Mesodermal cell (in vitro differentiated cells): ENCODE measurements at regions not wholly inside any gene's neighbourhood (a gene's known extent, or its start where the extent isn't known, plus 50 kb on each side); places are given as distances from the start of the nearest gene placed in this dataset.

Experiments
- H3K27ac ChIP-seq: 2 replicates; pipeline ENCODE4 v1.7.0; 2013; ENCODE audit warnings: mild to moderate bottlenecking, low read depth, low read length, moderate library complexity; ENCODE audit not compliant: severe bottlenecking
- H3K36me3 ChIP-seq: 2 replicates; pipeline ENCODE4 v1.7.1; 2013; ENCODE audit warnings: mild to moderate bottlenecking, low read length, moderate library complexity; ENCODE audit not compliant: control insufficient read depth, insufficient read depth
- H3K4me1 ChIP-seq: one replicate; pipeline ENCODE4 v1.7.1; 2013; ENCODE audit warnings: mild to moderate bottlenecking, low read length; ENCODE audit not compliant: insufficient read depth, control insufficient read depth, poor library complexity, severe bottlenecking
- H3K4me3 ChIP-seq: 2 replicates; pipeline ENCODE4 v1.7.0; 2013; ENCODE audit warnings: low read length, control low read depth, mild to moderate bottlenecking; ENCODE audit not compliant: insufficient read depth, poor library complexity, severe bottlenecking; ENCODE audit errors: extremely low read depth
- H3K9me3 ChIP-seq: 2 replicates; pipeline ENCODE4 v1.7.1; 2013; ENCODE audit warnings: mild to moderate bottlenecking, low read length, moderate library complexity; ENCODE audit not compliant: control insufficient read depth
- WGBS, 2 experiments: methylation state at CpG; one replicate each; pipeline ENCODE4 v1.1.5; 2013; ENCODE audit warnings: missing lambda C conversion rate in 2 of 2; ENCODE audit not compliant: insufficient coverage in 2 of 2; 5-methylcytosine and 5-hydroxymethylcytosine counted together

DNA sequence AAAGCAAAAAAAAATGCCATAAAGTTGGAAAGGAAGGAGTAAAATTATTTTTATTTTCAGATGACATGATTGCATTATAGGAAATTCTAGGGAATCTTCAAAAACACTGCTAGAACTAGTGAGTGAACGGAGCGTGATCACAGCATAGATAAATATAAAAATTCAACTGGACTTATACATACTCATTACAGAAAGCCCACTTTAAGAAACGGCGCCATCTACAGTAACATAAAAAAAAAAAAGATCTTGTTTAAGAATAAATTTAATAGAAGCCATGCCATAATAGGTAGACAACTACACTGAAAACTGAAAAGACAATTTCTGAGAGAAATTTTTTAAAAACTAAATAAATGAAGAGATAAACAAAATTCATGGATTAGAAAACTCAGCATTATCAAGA, 623.1 kb upstream of the MGMT start:
- WGBS, 2 experiments, result no CpG with 5 or more reads among the region's 4 CpGs
- H3K36me3 ChIP-seq, result no peaks in the 10 kb centered on the region

DNA sequence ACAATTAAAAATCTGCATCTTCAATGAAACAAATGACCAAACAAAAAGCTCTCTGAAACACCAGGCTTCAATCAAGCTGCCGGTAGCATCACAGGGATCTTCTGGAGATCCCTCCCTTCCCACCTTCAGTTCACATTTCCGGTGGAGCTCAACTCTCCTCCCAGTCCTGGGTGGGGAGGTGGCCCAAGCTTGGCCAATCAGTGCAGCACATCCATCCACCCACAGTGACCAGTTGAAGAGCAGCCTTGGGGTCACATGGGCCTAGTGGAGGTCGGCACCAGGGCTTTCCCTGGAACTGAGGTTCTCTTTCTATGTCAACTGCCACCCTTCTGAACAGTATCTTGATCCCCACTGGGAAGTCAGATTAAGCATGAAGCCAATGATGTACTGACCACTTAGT, 620.1 kb upstream of the MGMT start:
- Histone ChIP-seq H3K4me1 (no peaks in the 10 kb centered on the region), H3K36me3 (no peaks in the 10 kb centered on the region), H3K9me3 (no peaks in the 10 kb centered on the region), H3K27ac (no peak overlapping the region), H3K4me3 (no peak overlapping the region)
- 90 to 100% methylated on average over 2 of the region's 3 CpGs for WGBS, 2 experiments

More for the DNA sequence above, 623.1 kb upstream of the MGMT start:
- H3K4me1 ChIP-seq, result no peaks in the 10 kb centered on the region
- no peak overlapping the region for H3K27ac ChIP-seq
- H3K4me3 ChIP-seq, result no peak overlapping the region
- H3K9me3 ChIP-seq, result no peaks in the 10 kb centered on the region

DNA sequence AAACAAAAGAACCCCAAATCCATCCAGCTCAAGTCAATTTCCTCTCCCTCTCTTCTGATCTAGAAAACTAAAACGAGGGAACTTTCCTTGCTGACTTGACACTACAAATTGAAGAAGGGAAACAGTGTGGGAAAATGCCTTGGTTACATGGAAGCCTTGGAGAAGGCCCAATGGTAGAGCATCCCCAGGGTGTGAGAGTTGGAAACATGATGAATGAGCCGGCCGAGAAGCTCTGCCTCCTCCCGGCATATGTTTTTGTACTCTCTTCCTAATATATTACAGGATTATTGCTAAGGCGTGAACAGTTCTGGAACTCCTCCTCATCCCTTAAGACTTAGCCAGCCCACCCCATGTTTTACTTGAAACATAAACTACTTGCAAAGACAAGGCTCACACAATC, 618.2 kb upstream of the MGMT start:
- Histone ChIP-seq H3K9me3 (no peaks in the 10 kb centered on the region), H3K36me3 (no peaks in the 10 kb centered on the region), H3K4me3 (no peak overlapping the region), H3K27ac (no peak overlapping the region), H3K4me1 (no peaks in the 10 kb centered on the region)
- 83% methylated on average over 1 of the region's 5 CpGs for whole genome bisulfite sequencing, 2 experiments

DNA sequence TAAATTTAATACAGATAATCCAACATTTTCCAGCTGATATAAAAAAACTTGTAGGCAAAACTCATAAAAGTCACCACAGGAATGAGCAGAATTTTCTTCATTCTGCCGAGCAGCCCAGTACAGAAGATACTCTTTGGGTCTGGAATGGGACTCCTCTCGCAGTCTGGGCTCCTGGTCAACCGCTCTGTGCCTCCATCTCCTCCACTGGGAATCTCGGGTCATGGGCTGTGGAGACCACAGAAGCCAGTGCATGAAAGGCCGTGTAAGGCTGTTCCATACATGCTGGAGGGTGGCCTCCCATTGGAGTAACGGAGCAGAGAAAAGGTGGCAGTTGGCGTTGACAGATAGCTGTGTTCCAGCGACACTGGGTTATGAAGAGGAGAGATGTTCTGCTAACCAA, 616.4 kb upstream of the MGMT start:
- Histone ChIP-seq H3K4me3 (no peak overlapping the region), H3K36me3 (no peaks in the 10 kb centered on the region), H3K9me3 (no peaks in the 10 kb centered on the region), H3K4me1 (no peaks in the 10 kb centered on the region), H3K27ac (no peak overlapping the region)
- 93% methylated on average over 5 of the region's 8 CpGs for WGBS, 2 experiments

DNA sequence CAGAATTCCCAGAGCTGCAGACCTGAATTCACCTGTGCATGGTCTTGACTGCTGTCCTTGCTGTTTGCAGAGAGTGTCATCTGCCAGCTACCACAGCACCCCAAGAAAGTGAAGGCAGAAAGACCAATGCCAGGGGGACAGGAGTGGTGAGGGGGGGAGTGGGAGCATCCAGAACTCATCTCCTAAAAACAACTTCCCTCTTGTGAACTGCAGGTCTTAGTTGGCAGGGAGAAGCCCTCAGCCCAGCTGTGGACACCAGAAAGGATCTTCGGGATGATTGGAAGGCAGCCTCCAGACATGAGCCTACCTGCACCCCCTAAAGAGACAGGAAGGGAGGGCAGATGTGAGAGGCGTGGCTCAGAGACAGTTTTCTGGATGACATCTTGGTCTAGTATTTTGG, 615.8 kb upstream of the MGMT start:
- no peaks in the 10 kb centered on the region for H3K36me3 ChIP-seq
- H3K9me3 ChIP-seq, result no peaks in the 10 kb centered on the region
- H3K4me1 ChIP-seq, result no peaks in the 10 kb centered on the region
- no peak overlapping the region for H3K27ac ChIP-seq
- 90 to 94% methylated on average over 2 of the region's 2 CpGs for WGBS, 2 experiments
- no peak overlapping the region for H3K4me3 ChIP-seq

DNA sequence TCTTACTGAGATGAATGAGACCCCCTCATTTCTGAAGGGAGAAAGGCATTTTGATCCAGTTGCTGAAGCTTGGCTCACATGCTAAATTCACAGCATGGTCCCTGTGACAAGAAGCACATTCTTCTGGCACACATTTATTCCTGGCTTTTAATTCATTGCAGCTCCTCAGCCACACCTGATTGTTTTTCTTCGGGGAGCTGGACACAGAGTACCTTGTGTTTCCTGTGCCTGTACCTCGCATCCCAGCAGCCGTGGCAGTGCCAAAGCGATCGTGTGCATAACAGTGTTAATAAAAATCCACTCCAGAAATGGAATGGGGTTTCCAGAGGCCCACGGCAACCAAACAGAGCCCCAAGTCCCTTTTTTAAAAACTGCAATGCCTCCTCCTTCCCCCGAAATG, 615.3 kb upstream of the MGMT start:
- Histone ChIP-seq H3K27ac (no peak overlapping the region), H3K4me1 (no peaks in the 10 kb centered on the region), H3K36me3 (no peaks in the 10 kb centered on the region), H3K4me3 (no peak overlapping the region), H3K9me3 (no peaks in the 10 kb centered on the region)
- 86 to 91% methylated on average over 5 to 6 of the region's 7 CpGs for WGBS, 2 experiments

DNA sequence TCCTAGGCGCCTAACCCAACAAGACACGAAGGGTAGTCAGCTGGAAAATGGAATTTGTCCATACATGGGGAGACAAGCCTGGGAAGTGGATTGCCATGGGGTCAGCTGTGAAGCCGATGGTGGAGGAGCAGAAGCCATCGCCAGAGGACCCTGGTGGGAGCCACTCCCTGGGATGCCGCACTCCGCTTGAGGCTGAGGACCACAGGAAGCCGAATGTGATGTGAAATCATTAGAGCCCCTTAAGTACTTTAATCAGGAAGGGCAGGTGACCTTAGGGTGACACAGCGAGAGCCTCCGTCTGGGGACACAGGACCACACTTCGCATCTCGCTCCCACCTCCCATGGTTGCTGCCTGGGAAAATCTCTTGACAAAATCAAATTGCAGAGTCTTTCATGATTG, 614.6 kb upstream of the MGMT start:
- Histone ChIP-seq H3K4me3 (no peak overlapping the region), H3K9me3 (no peaks in the 10 kb centered on the region), H3K4me1 (no peaks in the 10 kb centered on the region), H3K36me3 (no peaks in the 10 kb centered on the region), H3K27ac (no peak overlapping the region)
- 90 to 97% methylated on average over 9 of the region's 11 CpGs for WGBS, 2 experiments

DNA sequence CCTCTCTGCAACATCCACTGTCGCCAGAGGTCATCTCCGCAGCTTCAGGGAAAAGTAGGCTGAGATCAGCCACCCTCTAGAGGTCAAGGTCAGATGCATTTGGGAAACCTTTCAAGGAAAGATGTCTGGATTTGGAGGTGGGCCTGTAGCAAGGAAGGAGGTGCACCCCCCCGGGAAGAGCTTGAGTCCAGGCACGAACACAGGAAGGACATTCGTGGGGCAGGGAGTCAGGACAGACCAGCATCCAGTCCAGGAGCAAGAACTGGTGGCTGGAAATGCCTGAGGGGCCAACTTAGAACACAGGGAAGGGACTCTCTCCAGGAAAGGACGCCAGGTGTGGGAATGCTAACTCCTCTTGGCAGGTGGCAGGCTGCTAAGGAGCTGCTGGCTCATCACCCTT, 614.1 kb upstream of the MGMT start:
- H3K4me3 ChIP-seq, result no peak overlapping the region
- H3K27ac ChIP-seq, result no peak overlapping the region
- no peaks in the 10 kb centered on the region for H3K9me3 ChIP-seq
- no peaks in the 10 kb centered on the region for H3K4me1 ChIP-seq
- 89 to 91% methylated on average over 4 to 6 of the region's 6 CpGs for WGBS, 2 experiments
- H3K36me3 ChIP-seq, result no peaks in the 10 kb centered on the region

DNA sequence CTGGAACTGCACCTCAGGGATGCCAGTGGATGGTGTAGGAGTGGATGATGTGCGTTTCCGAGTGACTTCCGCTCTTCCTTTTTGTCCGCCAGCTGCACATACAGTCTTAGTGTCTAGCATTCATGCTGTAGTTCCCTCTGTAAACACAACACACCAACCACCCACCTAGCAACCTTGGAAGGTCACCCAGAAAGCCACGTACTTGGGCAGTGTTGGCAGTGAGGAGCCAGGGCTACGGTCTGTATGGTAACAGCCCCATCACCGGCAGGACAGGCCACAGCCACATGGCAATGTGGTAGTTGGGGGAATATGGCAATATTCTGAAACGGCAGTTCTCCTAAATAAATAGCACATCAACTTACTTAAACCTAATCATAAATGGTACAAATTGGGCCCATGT, 613.5 kb upstream of the MGMT start:
- H3K4me3 ChIP-seq, result no peak overlapping the region
- H3K36me3 ChIP-seq, result no peaks in the 10 kb centered on the region
- no peaks in the 10 kb centered on the region for H3K4me1 ChIP-seq
- no peaks in the 10 kb centered on the region for H3K9me3 ChIP-seq
- 100% methylated on average over 1 of the region's 8 CpGs; no CpG with 5 or more reads in 1 of the 2 experiments for WGBS, 2 experiments
- no peak overlapping the region for H3K27ac ChIP-seq

DNA sequence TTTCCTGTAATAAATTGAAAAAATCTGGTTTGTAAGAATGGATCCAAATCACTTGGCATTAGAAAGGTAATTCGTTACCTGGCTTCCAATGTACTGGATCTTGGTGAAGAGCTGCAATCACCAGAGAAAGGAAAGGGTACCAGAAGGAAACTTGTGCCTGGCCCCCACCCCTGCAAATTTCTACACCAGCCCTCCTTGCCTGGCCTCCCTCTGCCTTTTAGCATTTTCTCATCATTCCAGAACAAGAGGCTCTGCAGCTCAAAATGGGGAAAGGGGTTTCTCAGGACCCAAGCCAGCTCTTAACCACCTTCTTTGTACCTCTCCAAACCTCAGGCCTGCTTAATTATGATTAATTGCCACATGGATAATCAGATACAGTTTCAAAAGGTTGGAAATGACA, 612.8 kb upstream of the MGMT start:
- no peaks in the 10 kb centered on the region for H3K36me3 ChIP-seq
- no peaks in the 10 kb centered on the region for H3K4me1 ChIP-seq
- 92% methylated on average over 1 of the region's 1 CpG; no CpG with 5 or more reads in 1 of the 2 experiments for WGBS, 2 experiments
- no peaks in the 10 kb centered on the region for H3K9me3 ChIP-seq
- no peak overlapping the region for H3K4me3 ChIP-seq
- H3K27ac ChIP-seq, result no peak overlapping the region

DNA sequence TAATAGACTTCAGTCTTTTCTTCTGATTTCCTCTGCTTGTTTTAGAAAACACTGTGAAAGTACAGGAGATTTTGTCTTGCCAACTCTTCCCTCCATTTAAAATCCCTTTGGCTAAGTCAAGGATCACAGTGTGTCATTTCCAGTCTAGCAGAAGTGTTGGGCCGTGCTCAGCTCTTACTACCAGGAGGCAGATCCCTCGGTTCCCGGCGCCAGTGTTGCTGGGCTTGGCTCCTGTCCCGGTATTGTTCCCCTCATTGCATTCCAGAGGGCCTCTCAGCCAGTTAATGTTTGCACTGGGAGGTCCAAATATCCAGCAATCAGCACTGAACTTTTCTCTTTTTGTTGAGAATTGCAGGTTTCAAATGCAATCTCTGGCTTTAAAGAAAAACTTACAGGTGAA, 612.1 kb upstream of the MGMT start:
- H3K27ac ChIP-seq, result no peak overlapping the region
- H3K9me3 ChIP-seq, result no peaks in the 10 kb centered on the region
- 25 to 48% methylated on average over 5 of the region's 5 CpGs for WGBS, 2 experiments
- no peaks in the 10 kb centered on the region for H3K4me1 ChIP-seq
- no peak overlapping the region for H3K4me3 ChIP-seq
- no peaks in the 10 kb centered on the region for H3K36me3 ChIP-seq
